BJ (cell line): ENCODE measurements at regions not wholly inside any gene's neighbourhood (a gene's known extent, or its start where the extent isn't known, plus 50 kb on each side); places are given as distances from the start of the nearest gene placed in this dataset.

Experiments used
- CTCF ChIA-PET: fragments of 350-600 bp; formaldehyde crosslinking; extraction: SDS; loops from one replicate; lab custom pipeline; 2021; ENCODE audit warnings: antibody characterized with exemption, inconsistent platforms; lab: Yijun Ruan, JAX
- POLR2A ChIA-PET: fragments of 300-600 bp; sonication (Branson Sonifier 250); formaldehyde crosslinking; extraction: SDS; loops from one replicate; lab custom pipeline; 2021; ENCODE audit warnings: antibody characterized with exemption; lab: Charles Lee
- DNase-seq: peaks from one replicate; pipeline ENCODE4 v3.0.0-alpha.2; 2011; ENCODE audit warnings: low read depth
- H3K27me3 ChIP-seq: 2 replicates; pipeline ENCODE4 v1.6.0; 2011; ENCODE audit warnings: low read length; ENCODE audit not compliant: control insufficient read depth, insufficient read depth
- H3K36me3 ChIP-seq: 2 replicates; pipeline ENCODE4 v1.5.1; 2011; ENCODE audit warnings: low read length; ENCODE audit not compliant: control insufficient read depth, insufficient read depth
- H3K4me3 ChIP-seq: 2 replicates; pipeline ENCODE4 v1.5.1; 2011; ENCODE audit warnings: low read depth, mild to moderate bottlenecking, control low read depth, low read length
- CTCF ChIP-seq: IDR thresholded peaks from 2 replicates; pipeline ENCODE4 v1.5.1; 2011; ENCODE audit warnings: low read depth, mild to moderate bottlenecking, control low read depth, inconsistent platforms, low read length, moderate library complexity; ENCODE audit not compliant: insufficient read depth

GRCh38 chr2:103327386-103327785, 565.6 kb downstream of the TMEM182 start:
- ChIA-PET CTCF (no interaction called here), POLR2A (no interaction called here)
- no peak for TF ChIP-seq CTCF
- Histone ChIP-seq H3K27me3 (no peaks in the 10 kb centered on the region), H3K4me3 (no peak overlapping the region), H3K36me3 (no peaks in the 10 kb centered on the region)
- DNase-seq, result no peak

- Histone ChIP-seq H3K4me3 (no peak overlapping the region), H3K27me3 (no peaks in the 10 kb centered on the region), H3K36me3 (no peaks in the 10 kb centered on the region)
- CTCF ChIA-PET, result no interaction called here
- POLR2A ChIA-PET, result no interaction called here
- no peak for DNase-seq
- TF ChIP-seq CTCF, result no peak
These were observed 566.1 kb downstream of the TMEM182 start for GRCh38 chr2:103327966-103328365.

- no peak for DNase-seq
- TF ChIP-seq CTCF, result no peak
- POLR2A ChIA-PET, result no interaction called here
- no peak overlapping the region for H3K4me3 ChIP-seq
- CTCF ChIA-PET, result no interaction called here
- H3K36me3 ChIP-seq, result no peaks in the 10 kb centered on the region
- no peaks in the 10 kb centered on the region for H3K27me3 ChIP-seq
These were observed 573.6 kb downstream of the TMEM182 start for GRCh38 chr2:103335403-103335802.

- H3K27me3 ChIP-seq, result no peaks in the 10 kb centered on the region
- H3K4me3 ChIP-seq, result no peak overlapping the region
- no peak for DNase-seq
- ChIA-PET CTCF (interaction anchor here (0.6 kb wide), 1 partner anchor 25 kb away, joined by 3 read pairs; no protein-coding TSS in a partner anchor), POLR2A (no interaction called here)
- no peak for TF ChIP-seq CTCF
- H3K36me3 ChIP-seq, result no peaks in the 10 kb centered on the region
These were observed 577.0 kb downstream of the TMEM182 start for GRCh38 chr2:103338819-103339218.

- ChIA-PET POLR2A (no interaction called here), CTCF (interaction anchor here (0.5 kb wide), 1 partner anchor 33 kb away, joined by 3 read pairs; no protein-coding TSS in a partner anchor)
- TF ChIP-seq CTCF, result no peak
- Histone ChIP-seq H3K27me3 (no peaks in the 10 kb centered on the region), H3K4me3 (no peak overlapping the region), H3K36me3 (no peaks in the 10 kb centered on the region)
- DNase-seq, result no peak
These were observed 584.9 kb downstream of the TMEM182 start for GRCh38 chr2:103346780-103347179.
